Endothelial cell (in vitro differentiated cells): ENCODE measurements at regions not wholly inside any gene's neighbourhood (a gene's known extent, or its start where the extent isn't known, plus 50 kb on each side); places are given as distances from the start of the nearest gene placed in this dataset.

Source experiments
- DNase-seq: peaks from one replicate; pipeline ENCODE4 v3.0.0; 2021; ENCODE audit warnings: low spot score
- H3K27ac Mint-ChIP-seq: one replicate; pipeline ENCODE4 v1.8.0; 2021; ENCODE audit warnings: mixed read lengths, inconsistent platforms; ENCODE audit not compliant: unreplicated experiment
- H3K27me3 Mint-ChIP-seq: one replicate; pipeline ENCODE4 v1.8.0; 2021; ENCODE audit warnings: mild to moderate bottlenecking, moderate library complexity, mixed read lengths, inconsistent platforms; ENCODE audit not compliant: unreplicated experiment
- H3K36me3 Mint-ChIP-seq: one replicate; pipeline ENCODE4 v1.8.0; 2021; ENCODE audit warnings: mild to moderate bottlenecking, low read depth, mixed read lengths, inconsistent platforms; ENCODE audit not compliant: unreplicated experiment
- H3K4me1 Mint-ChIP-seq: one replicate; pipeline ENCODE4 v1.8.0; 2021; ENCODE audit warnings: mild to moderate bottlenecking, mixed read lengths, inconsistent platforms; ENCODE audit not compliant: unreplicated experiment
- H3K4me3 Mint-ChIP-seq: one replicate; pipeline ENCODE4 v1.8.0; 2021; ENCODE audit warnings: mild to moderate bottlenecking, mixed read lengths, inconsistent platforms; ENCODE audit not compliant: unreplicated experiment
- H3K9me3 Mint-ChIP-seq: one replicate; pipeline ENCODE4 v1.8.0; 2021; ENCODE audit warnings: mixed read lengths, inconsistent platforms; ENCODE audit not compliant: unreplicated experiment
- CTCF ChIP-seq: fragments of 200-600 bp; sonication (generic); IDR thresholded peaks from one replicate; pipeline ENCODE4 v1.5.0; 2021; ENCODE audit warnings: antibody characterized with exemption; ENCODE audit not compliant: unreplicated experiment

DNA sequence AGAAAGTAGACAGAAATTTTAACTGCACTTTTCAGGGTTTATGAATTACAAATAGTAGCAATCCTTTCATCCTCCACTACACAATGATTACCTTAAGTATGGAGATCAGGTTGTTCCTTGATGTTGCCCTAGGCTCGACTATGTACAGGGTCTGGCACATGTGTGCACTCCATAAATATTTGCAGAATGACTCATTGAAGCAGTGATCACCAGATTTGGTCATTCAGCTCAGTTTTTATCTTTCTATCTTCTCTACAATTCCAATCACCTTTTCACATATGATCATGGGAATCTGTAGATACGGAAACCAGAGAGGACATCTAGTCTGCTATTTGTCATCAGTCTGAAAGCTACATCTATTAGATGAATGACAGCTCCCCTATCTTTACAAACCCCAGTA is 171.7 kb upstream of the HCCS start:
- Mint-ChIP-seq H3K4me1 (no peaks in the 10 kb centered on the region), H3K9me3 (no peaks in the 10 kb centered on the region)
- no peak for DNase-seq

GRCh38 chrX:10944136-10944885 is 166.8 kb upstream of the HCCS start:
- Mint-ChIP-seq H3K36me3 (no peaks in the 10 kb centered on the region), H3K9me3 (no peaks in the 10 kb centered on the region), H3K4me1 (no peaks in the 10 kb centered on the region), H3K27ac (no peak overlapping the region), H3K4me3 (no peak overlapping the region), H3K27me3 (no peaks in the 10 kb centered on the region)
- DNase-seq: no peak
- TF ChIP-seq CTCF: no peak

More for the DNA sequence above, 171.7 kb upstream of the HCCS start:
- H3K27me3 Mint-ChIP-seq: no peaks in the 10 kb centered on the region
- no peak overlapping the region for H3K27ac Mint-ChIP-seq
- no peak for TF ChIP-seq CTCF
- no peak overlapping the region for H3K4me3 Mint-ChIP-seq
- H3K36me3 Mint-ChIP-seq: no peaks in the 10 kb centered on the region

DNA sequence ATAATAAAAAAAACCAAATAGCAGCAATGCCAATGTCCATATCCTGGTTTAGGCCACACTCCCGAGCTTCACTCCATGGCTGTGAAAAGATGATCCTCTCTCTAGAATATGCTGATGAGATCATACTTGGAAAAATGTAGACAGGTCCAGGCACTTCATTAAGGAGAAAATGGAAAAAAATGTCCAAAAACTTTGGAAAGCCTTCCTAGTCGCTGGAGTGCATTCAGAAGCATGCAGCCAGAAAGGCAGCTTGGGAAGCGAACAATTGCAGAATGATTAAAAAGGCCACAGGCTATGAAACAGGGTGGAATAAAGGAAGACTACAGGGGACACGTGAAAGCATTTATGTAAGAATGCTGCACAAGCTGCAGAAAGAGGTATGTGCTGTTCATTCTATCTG is 165.6 kb upstream of the HCCS start:
- H3K4me3 Mint-ChIP-seq: no peak overlapping the region
- no peak overlapping the region for H3K27ac Mint-ChIP-seq
- no peak for DNase-seq
- no peak for TF ChIP-seq CTCF
- H3K4me1 Mint-ChIP-seq: no peaks in the 10 kb centered on the region
- no peaks in the 10 kb centered on the region for H3K9me3 Mint-ChIP-seq
- no peaks in the 10 kb centered on the region for H3K36me3 Mint-ChIP-seq
- H3K27me3 Mint-ChIP-seq: peaks cover under 1% of the 10 kb centered on the region

DNA sequence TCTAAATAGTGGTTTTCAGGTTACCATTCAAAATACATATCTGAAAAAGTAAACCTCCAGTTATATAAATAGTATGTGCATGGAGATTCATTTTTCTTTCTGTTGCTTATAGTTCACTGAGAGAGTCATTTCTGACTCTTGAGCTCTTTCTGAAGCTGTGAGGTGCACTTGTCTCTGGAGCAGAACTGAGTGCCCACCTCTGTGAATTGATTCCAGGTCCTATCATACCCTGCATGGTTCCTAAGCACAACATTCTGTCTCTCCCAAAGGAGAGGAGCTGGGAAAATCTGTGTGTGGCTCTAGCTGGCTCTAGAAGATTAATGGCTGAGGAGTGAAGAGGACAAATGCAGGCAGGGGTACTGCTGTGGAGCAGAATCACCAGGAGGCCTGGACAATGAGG is 161.6 kb upstream of the HCCS start:
- H3K27me3 Mint-ChIP-seq: peaks cover 2% of the 10 kb centered on the region
- H3K27ac Mint-ChIP-seq: no peak overlapping the region
- H3K9me3 Mint-ChIP-seq: no peaks in the 10 kb centered on the region
- no peak for TF ChIP-seq CTCF
- H3K4me3 Mint-ChIP-seq: no peak overlapping the region
- no peaks in the 10 kb centered on the region for H3K36me3 Mint-ChIP-seq
- DNase-seq: no peak
- H3K4me1 Mint-ChIP-seq: no peaks in the 10 kb centered on the region

DNA sequence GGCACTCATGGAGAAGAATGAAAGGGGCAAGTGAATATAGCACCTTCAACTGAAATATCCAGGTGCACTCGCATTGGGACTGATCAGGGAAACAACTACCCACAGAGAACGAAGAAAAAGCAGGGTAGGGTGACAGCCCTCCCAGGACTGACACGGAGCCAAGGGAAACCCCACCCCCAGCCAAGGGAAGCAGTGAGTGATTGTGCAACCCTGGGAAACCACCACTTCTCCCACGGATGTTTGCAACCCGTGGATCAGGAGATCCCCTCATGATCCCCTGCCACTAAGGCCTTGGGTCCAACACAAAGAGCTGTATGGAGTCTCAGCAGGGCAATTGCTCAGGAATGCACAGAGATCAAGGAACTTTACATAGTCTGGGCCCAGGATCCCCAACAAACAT is 158.5 kb upstream of the HCCS start:
- no peak overlapping the region for H3K27ac Mint-ChIP-seq
- TF ChIP-seq CTCF: no peak
- no peaks in the 10 kb centered on the region for H3K4me1 Mint-ChIP-seq
- no peak for DNase-seq
- no peaks in the 10 kb centered on the region for H3K36me3 Mint-ChIP-seq
- peaks cover 2% of the 10 kb centered on the region for H3K27me3 Mint-ChIP-seq
- no peak overlapping the region for H3K4me3 Mint-ChIP-seq
- H3K9me3 Mint-ChIP-seq: no peaks in the 10 kb centered on the region
